ENCODE measurements at regions not wholly inside any gene's neighbourhood (a gene's known extent, or its start where the extent isn't known, plus 50 kb on each side); places are given as distances from the start of the nearest gene placed in this dataset.

DNA sequence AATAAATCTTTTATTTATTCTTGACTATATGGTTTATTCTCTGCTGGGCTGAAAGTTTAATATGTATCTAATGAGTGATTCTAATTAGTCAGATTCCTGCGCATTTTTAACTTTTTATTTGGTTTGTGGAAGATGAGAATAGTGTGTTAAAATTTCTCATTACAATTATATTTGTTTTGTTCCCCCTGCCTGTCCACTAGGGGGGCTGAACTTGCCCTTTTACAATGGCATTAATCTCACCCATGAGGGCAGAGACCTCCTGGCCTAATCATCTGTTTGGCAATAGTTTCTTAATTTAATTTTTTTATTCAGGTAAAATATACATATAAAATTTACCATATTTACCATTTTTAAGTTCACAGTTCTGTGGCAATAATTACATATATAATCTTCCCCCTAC lies 278.5 kb upstream of the NPY start:
- no peak overlapping the region for H4K91ac ChIP-seq (ENCODE audit: insufficient read depth, low read depth, low read length)
- no peak overlapping the region for H3K27ac ChIP-seq (ENCODE audit: insufficient read depth, low read length)
- H2AFZ ChIP-seq (replicated peaks; ENCODE audit: low read length, poor library complexity) = no peak overlapping the region
- H4K5ac ChIP-seq (ENCODE audit: low read depth, low read length) = no peak overlapping the region
- no peak overlapping the region for H2BK120ac ChIP-seq (ENCODE audit: low read depth, low read length)
- TF ChIP-seq RAD21 (IDR thresholded peaks at IDR 0.05; ENCODE audit: low read length) = no peak
- TF ChIP-seq CHD1 (IDR thresholded peaks at IDR 0.05; ENCODE audit: low read depth, low read length) = no peak
- no peak for TF ChIP-seq POLR2A (IDR thresholded peaks at IDR 0.05; ENCODE audit: low read depth, low read length)
- TF ChIP-seq, protein P1, sequence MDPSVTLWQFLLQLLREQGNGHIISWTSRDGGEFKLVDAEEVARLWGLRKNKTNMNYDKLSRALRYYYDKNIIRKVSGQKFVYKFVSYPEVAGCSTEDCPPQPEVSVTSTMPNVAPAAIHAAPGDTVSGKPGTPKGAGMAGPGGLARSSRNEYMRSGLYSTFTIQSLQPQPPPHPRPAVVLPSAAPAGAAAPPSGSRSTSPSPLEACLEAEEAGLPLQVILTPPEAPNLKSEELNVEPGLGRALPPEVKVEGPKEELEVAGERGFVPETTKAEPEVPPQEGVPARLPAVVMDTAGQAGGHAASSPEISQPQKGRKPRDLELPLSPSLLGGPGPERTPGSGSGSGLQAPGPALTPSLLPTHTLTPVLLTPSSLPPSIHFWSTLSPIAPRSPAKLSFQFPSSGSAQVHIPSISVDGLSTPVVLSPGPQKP (IDR thresholded peaks at IDR 0.05; ENCODE audit: borderline replicate concordance, low read depth, low read length) = no peak
- no peak for TF ChIP-seq MAFK (IDR thresholded peaks at IDR 0.05; ENCODE audit: low read depth, low read length)
- no peak for TF ChIP-seq BHLHE40 (IDR thresholded peaks at IDR 0.05; ENCODE audit: low read depth, low read length)
- TF ChIP-seq CEBPB (IDR thresholded peaks at IDR 0.05; ENCODE audit: low read depth, low read length) = no peak
- no peak for TF ChIP-seq SMC3 (IDR thresholded peaks at IDR 0.05; ENCODE audit: low read depth, low read length)
- TF ChIP-seq NFE2L2 (IDR thresholded peaks at IDR 0.05; ENCODE audit: low read depth, low read length) = no peak
- TF ChIP-seq RFX5 (IDR thresholded peaks at IDR 0.05; ENCODE audit: low read depth, low read length) = no peak
- TF ChIP-seq, protein P2, sequence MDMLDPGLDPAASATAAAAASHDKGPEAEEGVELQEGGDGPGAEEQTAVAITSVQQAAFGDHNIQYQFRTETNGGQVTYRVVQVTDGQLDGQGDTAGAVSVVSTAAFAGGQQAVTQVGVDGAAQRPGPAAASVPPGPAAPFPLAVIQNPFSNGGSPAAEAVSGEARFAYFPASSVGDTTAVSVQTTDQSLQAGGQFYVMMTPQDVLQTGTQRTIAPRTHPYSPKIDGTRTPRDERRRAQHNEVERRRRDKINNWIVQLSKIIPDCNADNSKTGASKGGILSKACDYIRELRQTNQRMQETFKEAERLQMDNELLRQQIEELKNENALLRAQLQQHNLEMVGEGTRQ (IDR thresholded peaks at IDR 0.05; ENCODE audit: low read depth, low read length) = no peak
- TF ChIP-seq MAZ (IDR thresholded peaks at IDR 0.05; ENCODE audit: borderline replicate concordance, low read depth, low read length) = no peak
- TF ChIP-seq MXI1 (IDR thresholded peaks at IDR 0.05; ENCODE audit: borderline replicate concordance, low read depth, low read length) = no peak
- TF ChIP-seq, protein P3, sequence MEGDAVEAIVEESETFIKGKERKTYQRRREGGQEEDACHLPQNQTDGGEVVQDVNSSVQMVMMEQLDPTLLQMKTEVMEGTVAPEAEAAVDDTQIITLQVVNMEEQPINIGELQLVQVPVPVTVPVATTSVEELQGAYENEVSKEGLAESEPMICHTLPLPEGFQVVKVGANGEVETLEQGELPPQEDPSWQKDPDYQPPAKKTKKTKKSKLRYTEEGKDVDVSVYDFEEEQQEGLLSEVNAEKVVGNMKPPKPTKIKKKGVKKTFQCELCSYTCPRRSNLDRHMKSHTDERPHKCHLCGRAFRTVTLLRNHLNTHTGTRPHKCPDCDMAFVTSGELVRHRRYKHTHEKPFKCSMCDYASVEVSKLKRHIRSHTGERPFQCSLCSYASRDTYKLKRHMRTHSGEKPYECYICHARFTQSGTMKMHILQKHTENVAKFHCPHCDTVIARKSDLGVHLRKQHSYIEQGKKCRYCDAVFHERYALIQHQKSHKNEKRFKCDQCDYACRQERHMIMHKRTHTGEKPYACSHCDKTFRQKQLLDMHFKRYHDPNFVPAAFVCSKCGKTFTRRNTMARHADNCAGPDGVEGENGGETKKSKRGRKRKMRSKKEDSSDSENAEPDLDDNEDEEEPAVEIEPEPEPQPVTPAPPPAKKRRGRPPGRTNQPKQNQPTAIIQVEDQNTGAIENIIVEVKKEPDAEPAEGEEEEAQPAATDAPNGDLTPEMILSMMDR (conservative IDR thresholded peaks at IDR 0.05; ENCODE audit: low read depth, low read length) = no peak
- TF ChIP-seq FOS (IDR thresholded peaks at IDR 0.05; ENCODE audit: low read depth, low read length) = no peak
- no peak for TF ChIP-seq RCOR1 (IDR thresholded peaks at IDR 0.05; ENCODE audit: insufficient replicate concordance, low read length)
- no peak overlapping the region for H2AK9ac ChIP-seq (replicated peaks; ENCODE audit: low read depth, low read length, poor library complexity)
- no peaks in the 10 kb centered on the region for H3K36me3 ChIP-seq (ENCODE audit: control insufficient read depth, insufficient read depth, low read length)
- no peak overlapping the region for H3K9ac ChIP-seq (ENCODE audit: low read depth, low read length)
- H3K9me3 ChIP-seq (ENCODE audit: control insufficient read depth, insufficient read depth, low read length) = no peaks in the 10 kb centered on the region
- no peak overlapping the region for H4K8ac ChIP-seq (ENCODE audit: low read depth in 2 of 2, low read length in 2 of 2)
- intact Hi-C loops (cut with micrococcal nuclease) (no loop called here), dilution Hi-C loops (cut with HindIII; ENCODE audit: low sequenced_read_pairs, unreplicated experiment) (no loop called here), in situ Hi-C loops (cut with MboI; ENCODE audit: low sequenced_read_pairs) (no loop called here)
- no TSS peak for BruUV-seq (replicated peaks)
- H2BK20ac ChIP-seq (ENCODE audit: low read depth, low read length) = no peak overlapping the region
- no peaks in the 10 kb centered on the region for H3K27me3 ChIP-seq (ENCODE audit: control insufficient read depth, insufficient read depth, low read length)
- DNase-seq (no peak), ATAC-seq (ENCODE audit: low read depth) (no peak)
- H3K9me1 ChIP-seq (ENCODE audit: insufficient read depth, low read length) = no peaks in the 10 kb centered on the region
- POLR2A ChIA-PET (ENCODE audit: unreplicated experiment) = no interaction called here
- no peak overlapping the region for H2AK5ac ChIP-seq (ENCODE audit: low read depth, low read length)
- H3K4me1 ChIP-seq (ENCODE audit: control insufficient read depth, insufficient read depth, low read length) = no peaks in the 10 kb centered on the region
- no peak overlapping the region for H3K4ac ChIP-seq (ENCODE audit: low read depth, low read length)
- H3K4me3 ChIP-seq (ENCODE audit: insufficient read depth, low read depth, low read length) = no peak overlapping the region
- H2BK15ac ChIP-seq (ENCODE audit: low read depth, low read length) = no peak overlapping the region
- no peak overlapping the region for H3K56ac ChIP-seq (ENCODE audit: extremely low read depth, insufficient read depth, low read length)
- no peak overlapping the region for H3K4me2 ChIP-seq (ENCODE audit: low read depth, low read length)
- no peaks in the 10 kb centered on the region for H3K79me1 ChIP-seq (ENCODE audit: low read depth in 1 of 2, low read length in 2 of 2)
- CTCF ChIA-PET = no interaction called here
- H2BK5ac ChIP-seq (ENCODE audit: low read depth, low read length, poor library complexity, severe bottlenecking) = no peak overlapping the region
- H3K18ac ChIP-seq (ENCODE audit: low read depth, low read length) = no peak overlapping the region
- no peaks in the 10 kb centered on the region for H4K20me1 ChIP-seq (ENCODE audit: insufficient read depth, low read length)
- no peak overlapping the region for H3K14ac ChIP-seq (replicated peaks; ENCODE audit: low read depth, low read length)
- WGBS, 2 experiments (ENCODE audit: extremely low coverage in 2 of 2, insufficient read length in 1 of 2) = no CpG with 5 or more reads among the region's 1 CpG
- no peak overlapping the region for H3K23ac ChIP-seq (ENCODE audit: low read depth, low read length)

Measured in IMR-90 (cell line).